NOMO-1 treated with dmso at 0.1 percent for 144 hours (cell line): ENCODE measurements at regions not wholly inside any gene's neighbourhood (a gene's known extent, or its start where the extent isn't known, plus 50 kb on each side); places are given as distances from the start of the nearest gene placed in this dataset.

Experiments used
- DNase-seq: peaks from one replicate; lab custom pipeline; 2025; ENCODE audit not compliant: unreplicated experiment; lab: John Stamatoyannopoulos, UW

DNA sequence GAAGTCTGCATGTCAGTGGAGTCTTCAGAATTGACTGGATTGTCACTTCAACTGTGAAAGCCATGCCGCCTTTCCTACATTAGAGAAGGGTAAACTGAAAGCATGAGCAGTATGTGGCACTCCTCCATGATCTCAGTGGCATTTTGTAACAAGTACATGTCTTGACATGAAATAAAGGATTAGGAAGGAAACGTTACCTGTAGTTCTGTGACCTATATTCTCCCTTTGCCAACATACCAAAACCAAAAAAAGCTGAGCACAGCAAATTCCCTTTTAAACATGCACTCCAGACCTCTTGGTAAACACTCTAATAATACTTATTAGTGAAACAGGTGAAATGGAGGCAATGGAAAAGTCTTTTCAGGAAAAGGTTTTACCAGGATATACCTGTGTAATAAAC lies 344.2 kb downstream of the GRIA2 start:
- no peak for DNase-seq

DNA sequence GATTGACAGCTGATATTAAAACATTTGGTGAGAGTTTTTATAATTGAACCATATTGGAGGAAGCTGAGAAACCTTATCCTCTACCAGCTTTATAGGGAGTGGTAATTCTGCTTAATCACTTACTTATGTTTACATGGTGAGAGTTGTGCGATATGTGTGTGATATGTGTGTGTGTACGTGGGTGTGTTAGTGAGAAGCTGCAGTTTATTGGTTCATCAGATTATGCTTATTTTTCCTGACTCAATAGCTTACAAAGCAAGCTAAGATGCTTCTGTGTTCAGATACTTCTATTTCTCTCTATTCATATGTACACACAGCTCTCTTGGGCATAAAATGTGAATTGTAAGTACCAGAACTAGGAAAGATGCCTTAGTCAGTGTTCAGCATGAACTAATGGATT lies 343.7 kb downstream of the GRIA2 start:
- no peak for DNase-seq

DNA sequence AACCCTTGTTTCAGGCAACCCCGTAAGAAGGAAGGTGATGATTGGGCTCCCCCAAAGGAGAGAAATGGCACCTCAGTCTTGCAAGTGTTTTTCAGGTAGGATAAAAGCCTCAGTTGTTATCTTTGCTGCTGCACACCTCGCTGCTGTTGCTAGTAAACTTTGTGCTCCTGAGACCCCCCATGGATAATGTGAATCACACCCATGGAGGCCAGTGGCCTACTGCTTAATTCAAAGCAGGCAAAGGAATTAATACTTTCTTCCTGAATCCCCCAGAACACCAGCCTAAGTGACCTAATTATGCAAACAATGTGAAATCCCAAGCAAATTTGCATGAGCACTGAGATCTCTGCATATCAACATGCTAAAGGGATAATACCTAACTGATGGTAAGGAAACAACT lies 337.5 kb downstream of the GRIA2 start:
- DNase-seq = no peak

DNA sequence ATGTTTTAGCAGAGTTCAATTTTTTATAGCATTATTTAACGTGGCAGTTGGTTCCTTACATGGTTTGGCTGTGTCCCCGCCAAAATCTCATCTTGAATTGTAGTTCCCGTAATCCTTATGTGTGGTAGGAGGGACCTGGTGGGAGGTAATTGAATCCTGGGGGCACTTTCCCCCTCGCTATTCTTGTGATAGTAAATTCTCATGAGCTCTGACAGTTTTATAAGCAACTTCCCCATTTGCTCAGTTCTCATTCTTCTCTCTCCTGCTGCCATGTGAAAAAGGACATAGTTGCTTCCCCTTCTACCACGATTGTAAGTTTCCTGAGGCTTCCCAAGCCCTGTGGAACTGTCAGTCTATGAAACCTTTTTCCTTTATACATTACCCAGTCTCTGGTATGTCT lies 329.5 kb downstream of the GRIA2 start:
- no peak for DNase-seq

DNA sequence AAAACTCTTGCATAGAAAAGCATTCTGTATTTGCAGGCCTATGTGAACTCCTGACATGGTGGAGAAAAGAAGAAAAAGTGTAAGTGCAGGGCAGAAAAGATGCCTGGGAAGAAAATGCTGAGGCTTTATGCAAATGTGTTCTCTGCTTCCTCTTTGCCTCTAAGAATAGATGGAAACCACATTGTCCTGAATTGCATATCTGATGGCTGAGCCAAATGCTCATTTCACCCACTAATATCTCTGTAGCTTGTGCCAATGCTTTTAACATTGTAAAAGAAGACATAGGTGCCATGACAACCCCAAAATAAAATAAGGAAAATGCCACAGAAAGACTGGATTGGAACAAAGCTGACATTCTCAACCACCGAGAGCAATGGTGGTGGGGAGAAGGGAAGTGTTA lies 307.4 kb downstream of the GRIA2 start:
- DNase-seq = no peak

DNA sequence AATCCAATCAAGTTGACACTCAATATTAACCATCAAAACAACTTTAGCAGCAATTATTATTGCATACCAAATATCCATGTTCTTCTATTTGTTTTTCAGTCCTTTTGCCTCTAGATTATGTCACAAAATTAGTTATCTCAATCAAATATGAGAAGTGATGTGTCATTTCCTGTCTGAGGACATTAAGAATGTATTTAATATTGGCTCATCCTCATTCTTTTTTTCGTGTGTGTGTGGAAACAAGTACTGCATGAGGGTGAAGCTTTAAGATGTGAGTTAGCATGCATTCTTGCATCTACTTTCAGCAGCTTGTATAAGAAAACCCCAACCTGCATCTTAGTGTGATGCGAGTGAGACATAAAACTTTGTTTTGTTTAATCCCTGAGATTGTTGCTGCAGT lies 301.4 kb downstream of the GRIA2 start:
- no peak for DNase-seq

DNA sequence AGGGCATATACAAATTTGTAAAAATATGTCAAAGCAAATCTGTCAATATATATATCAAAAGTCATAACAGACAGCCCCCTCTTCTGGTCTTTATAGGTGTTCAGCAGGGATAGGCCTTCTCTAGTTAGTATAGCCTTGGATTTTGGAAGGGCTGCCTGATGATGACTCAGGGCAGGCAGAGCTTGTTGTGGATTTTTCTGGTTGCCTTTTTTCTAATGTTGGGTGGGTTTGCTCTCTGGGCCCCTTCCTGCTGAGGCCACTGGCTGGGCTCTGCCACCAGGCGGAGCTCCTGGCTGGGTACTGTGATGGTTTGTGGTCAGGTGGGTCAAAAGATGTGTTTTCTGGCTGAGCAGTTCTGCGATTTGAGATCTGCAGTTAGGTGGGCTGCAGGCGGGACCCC lies 294.2 kb downstream of the GRIA2 start:
- DNase-seq = no peak

DNA sequence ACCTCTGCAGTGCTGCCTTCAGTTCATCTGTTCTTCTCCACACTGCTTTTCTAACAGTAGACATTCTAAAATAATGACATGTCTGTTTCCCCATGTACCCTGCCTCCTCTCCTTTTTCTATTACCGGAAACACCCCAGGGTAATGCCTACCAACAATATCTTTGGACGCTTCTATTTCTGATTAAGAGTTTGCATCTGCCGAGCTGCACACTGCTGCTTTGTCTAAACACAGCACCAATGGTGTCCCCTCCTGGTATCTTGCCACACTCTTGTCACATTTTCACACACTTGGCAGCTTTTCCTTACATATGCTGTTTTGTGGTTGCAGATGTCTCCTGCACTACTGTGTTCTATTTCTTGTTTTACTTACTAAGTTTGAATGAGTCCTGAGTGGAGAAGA lies 288.8 kb downstream of the GRIA2 start:
- no peak for DNase-seq

DNA sequence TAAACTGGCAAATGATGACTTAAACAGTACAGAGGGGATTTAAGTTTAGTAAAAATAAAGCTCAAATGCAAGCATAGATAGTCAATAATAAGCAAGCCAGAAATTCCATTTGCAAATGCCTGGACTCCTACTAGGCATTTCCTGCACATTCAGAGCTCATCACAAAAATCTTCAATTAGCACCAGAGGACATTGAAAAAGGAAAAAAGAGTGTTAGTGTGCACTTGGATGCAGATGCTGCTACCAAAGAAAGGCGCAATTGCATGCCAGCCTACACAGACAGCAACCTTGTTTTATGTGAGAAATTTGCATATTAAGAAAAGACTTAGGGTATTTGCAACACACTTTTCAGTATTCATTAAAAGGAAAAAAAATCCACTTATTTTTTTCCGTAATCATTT lies 282.1 kb downstream of the GRIA2 start:
- no peak for DNase-seq

DNA sequence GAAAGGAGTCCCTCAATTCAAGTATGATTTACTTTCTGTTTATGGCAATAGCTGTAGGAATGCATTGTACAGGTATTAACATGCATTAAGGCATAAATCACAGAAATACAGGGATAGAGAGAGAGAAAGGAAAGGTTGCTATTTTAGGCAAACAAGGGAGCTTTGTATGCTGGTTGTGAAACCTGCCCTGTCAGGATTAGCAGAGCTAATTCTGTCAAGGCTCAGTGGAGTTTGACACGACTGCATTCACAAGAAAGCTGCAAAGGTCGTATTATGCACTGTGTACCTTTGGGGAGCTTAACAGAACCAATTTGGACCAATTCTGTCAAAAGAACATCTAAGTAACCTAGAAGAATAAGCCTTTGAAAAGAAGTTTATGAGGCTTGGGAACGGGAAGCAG lies 239.3 kb downstream of the GRIA2 start:
- DNase-seq = no peak

DNA sequence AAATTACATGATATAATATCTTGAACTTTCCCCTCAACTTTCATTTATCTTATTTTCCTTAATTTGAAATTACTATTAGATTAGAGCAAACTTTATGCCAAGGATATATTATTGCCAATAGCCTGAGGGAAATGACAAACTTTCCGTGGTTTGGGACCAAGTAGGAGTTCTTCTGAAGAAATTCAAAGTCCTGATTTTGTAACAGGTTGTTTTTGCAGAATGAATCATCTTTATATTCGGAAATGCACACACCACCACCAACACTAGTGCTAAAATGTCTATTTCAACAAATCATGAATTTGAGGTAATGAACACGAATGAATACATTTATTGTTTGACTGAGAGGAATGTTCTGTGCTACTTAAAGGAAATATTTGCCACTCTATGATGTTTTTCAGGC lies 226.7 kb downstream of the GRIA2 start:
- no peak for DNase-seq

DNA sequence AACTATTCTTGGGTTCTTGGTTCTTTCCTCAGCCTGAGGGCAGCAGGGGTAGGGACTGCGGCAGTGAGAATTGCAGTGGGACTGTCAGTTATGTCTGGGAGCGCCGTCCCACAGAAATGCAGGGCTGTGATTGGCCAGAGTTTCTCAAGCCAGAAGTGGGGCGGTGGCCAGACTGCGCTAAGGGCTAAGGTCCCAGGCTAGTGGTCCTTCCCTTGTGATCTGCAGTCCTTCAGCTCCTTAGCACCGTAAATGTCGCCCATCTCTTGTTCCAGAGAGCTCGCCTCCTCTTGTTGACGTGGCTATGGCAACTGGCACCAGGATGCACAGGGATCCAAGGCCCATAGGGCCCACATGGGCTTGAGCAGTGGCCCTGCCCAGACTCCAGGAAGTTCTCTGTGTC lies 223.5 kb downstream of the GRIA2 start:
- no peak for DNase-seq

DNA sequence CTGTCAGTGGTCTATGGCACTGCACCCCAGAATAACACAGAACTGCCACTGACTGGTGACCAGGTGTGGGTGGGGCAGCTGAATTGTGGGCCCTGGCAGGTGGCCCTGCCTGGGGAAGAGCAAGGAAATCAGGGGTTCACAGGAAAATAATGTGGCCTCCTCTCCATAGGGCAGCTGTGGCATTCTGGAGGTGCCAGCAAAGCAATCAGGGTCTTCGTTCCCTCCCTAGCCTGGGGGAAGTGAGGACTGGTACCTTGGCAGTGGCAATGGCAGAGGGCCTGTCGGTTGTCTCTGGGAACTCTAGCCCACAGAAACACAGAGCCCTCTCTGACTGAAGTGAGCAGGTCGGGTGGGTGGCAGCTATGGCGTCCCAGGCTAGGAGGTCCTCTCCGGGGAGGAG lies 223.0 kb downstream of the GRIA2 start:
- DNase-seq = no peak

DNA sequence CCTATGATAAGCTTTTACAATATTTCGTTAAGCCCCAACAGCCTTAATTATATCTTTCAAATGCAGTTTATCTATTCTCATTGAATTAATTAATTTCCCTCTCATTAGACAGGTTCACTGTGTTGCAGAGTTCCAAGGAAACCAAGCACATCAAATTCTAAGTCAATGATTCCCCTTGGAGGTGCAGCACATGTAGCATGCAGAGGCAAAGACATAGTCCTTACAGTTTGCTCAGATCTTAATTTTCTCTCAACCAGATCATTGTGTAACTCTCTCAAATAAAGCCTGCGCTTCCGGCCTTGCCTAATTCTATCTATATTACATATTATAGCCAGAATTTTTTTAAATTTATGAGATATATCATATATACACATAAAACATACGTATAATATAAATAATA lies 205.4 kb downstream of the GRIA2 start:
- DNase-seq = no peak

DNA sequence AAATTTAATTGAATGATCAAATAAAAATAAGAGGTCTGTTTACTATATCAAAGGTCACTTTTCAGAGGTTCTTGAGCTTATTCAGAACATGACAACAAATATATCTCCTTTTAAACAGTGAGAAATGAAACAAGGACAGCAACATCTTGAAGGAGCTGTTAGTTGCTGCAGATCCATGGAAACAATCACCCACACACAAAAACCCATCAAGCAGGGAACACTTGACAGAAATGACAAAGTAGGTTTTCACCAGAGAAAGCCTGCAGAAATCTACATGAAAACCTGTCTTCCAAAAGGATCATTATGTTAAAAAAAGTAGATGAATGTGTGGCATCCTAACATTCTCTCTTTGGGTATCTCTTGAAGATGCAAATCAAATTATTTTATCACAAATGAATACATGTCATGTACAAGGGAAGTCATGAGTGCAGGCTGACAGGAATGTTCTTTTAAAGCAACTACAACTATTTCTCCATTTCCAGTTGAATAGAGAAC lies 203.0 kb downstream of the GRIA2 start:
- DNase-seq = no peak

DNA sequence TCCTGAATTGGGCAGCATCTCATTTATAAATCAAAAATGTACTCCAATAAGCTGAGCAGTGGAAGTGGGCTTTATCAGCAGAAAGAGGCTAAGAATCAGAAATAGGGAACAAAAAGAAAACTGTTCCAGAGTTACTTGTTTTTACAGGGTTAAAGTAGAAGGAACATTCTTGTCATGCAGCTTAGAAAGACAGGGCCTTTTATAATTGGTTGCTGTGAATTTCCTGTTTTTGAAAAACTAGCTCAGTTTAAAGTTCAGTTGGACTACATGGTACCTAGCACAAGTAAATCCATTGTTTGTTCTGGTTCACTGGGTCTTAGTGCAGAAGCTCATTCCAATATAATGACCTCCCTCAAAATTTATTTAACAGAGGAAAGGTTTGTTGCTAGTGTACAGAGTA lies 200.8 kb downstream of the GRIA2 start:
- DNase-seq = no peak
